PC-3 (cell line): ENCODE measurements at regions not wholly inside any gene's neighbourhood (a gene's known extent, or its start where the extent isn't known, plus 50 kb on each side); places are given as distances from the start of the nearest gene placed in this dataset.

Source experiments
- ATAC-seq: fragments of 200-7000 bp; cut with Tn5 transposase; 2 replicates; pipeline ENCODE4 v1.9.1; 2020; ENCODE audit warnings: mild to moderate bottlenecking, moderate library complexity
- BruUV-seq: library from RNA; stranded (reverse); fragments of 400-500 nt; replicated peaks from 2 replicates; lab custom pipeline; 2021; lab: Mats Ljungman, UMichigan
- CTCF ChIA-PET: fragments of 300-600 bp; sonication (Branson Sonifier 250); formaldehyde crosslinking; loops from one replicate; lab custom pipeline; 2022; ENCODE audit warnings: antibody characterized with exemption; lab: Charles Lee
- POLR2A ChIA-PET: fragments of 300-600 bp; sonication (Branson Sonifier 250); formaldehyde crosslinking; loops from one replicate; lab custom pipeline; 2022; ENCODE audit warnings: antibody characterized with exemption; ENCODE audit not compliant: unreplicated experiment; lab: Charles Lee
- DNase-seq: peaks from one replicate; pipeline ENCODE4 v3.0.0-alpha.2; 2015
- H2AFZ ChIP-seq: fragments of 300-600 bp; sonication (generic); 2 replicates; pipeline ENCODE4 v1.6.0; 2016; ENCODE audit warnings: antibody characterized with exemption, low read length
- H3F3A ChIP-seq: fragments of 300-600 bp; sonication (generic); one replicate; pipeline ENCODE4 v1.6.0; 2017; ENCODE audit warnings: antibody characterized with exemption, low read length, control low read depth, mild to moderate bottlenecking; ENCODE audit not compliant: unreplicated experiment
- H3K27ac ChIP-seq: fragments of 300-600 bp; sonication (generic); 2 replicates; pipeline ENCODE4 v1.5.1; 2016; ENCODE audit warnings: mild to moderate bottlenecking, low read length
- H3K27me3 ChIP-seq: fragments of 300-600 bp; sonication (generic); 2 replicates; pipeline ENCODE4 v1.6.1; 2016; ENCODE audit warnings: low read length, mixed read lengths
- H3K36me3 ChIP-seq: fragments of 300-600 bp; sonication (generic); 2 replicates; pipeline ENCODE4 v1.6.1; 2016; ENCODE audit warnings: low read depth, mixed run types, low read length, mixed read lengths
- H3K4me1 ChIP-seq: fragments of 300-600 bp; sonication (generic); 2 replicates; pipeline ENCODE4 v1.5.1; 2016; ENCODE audit warnings: low read length; ENCODE audit not compliant: insufficient read depth
- H3K4me2 ChIP-seq: fragments of 300-600 bp; sonication (generic); 2 replicates; pipeline ENCODE4 v1.6.0; 2016; ENCODE audit warnings: low read length
- H3K4me3 ChIP-seq: fragments of 300-600 bp; sonication (generic); 2 replicates; pipeline ENCODE4 v1.5.1; 2016; ENCODE audit warnings: mild to moderate bottlenecking, low read length, mixed read lengths
- H3K79me2 ChIP-seq: fragments of 300-600 bp; sonication (generic); 2 replicates; pipeline ENCODE4 v1.6.1; 2017; ENCODE audit warnings: low read length, mixed read lengths
- H3K9ac ChIP-seq: fragments of 300-600 bp; sonication (generic); 2 replicates; pipeline ENCODE4 v1.6.0; 2016; ENCODE audit warnings: mild to moderate bottlenecking, low read length
- H3K9me2 ChIP-seq: fragments of 300-600 bp; sonication (generic); replicated peaks from 2 replicates; pipeline ENCODE4 v1.6.1; 2016; ENCODE audit warnings: mixed run types, low read length, mixed read lengths
- H3K9me3 ChIP-seq: fragments of 300-600 bp; sonication (generic); 2 replicates; pipeline ENCODE4 v1.6.1; 2016; ENCODE audit warnings: low read length, mixed read lengths
- H4K20me1 ChIP-seq: fragments of 300-600 bp; sonication (generic); 2 replicates; pipeline ENCODE4 v1.6.1; 2016; ENCODE audit warnings: low read length, mixed read lengths
- CTCF ChIP-seq: fragments of 300-600 bp; sonication (generic); conservative IDR thresholded peaks from 2 replicates; pipeline ENCODE4 v1.5.1; 2017; ENCODE audit warnings: antibody characterized with exemption, low read depth, mild to moderate bottlenecking, low read length
- EZH2 ChIP-seq: fragments of 300-600 bp; sonication (generic); IDR thresholded peaks from one replicate; pipeline ENCODE4 v1.6.1; 2017; ENCODE audit warnings: antibody characterized with exemption, mild to moderate bottlenecking, low read length; ENCODE audit not compliant: unreplicated experiment
- EZH2phosphoT487 ChIP-seq: fragments of 300-600 bp; sonication (generic); IDR thresholded peaks from 2 replicates; pipeline ENCODE4 v1.6.1; 2018; ENCODE audit warnings: mild to moderate bottlenecking, antibody characterized with exemption, low read length, borderline replicate concordance
- intact Hi-C: fragments of 100-400 bp; cut with micrococcal nuclease; formaldehyde crosslinking; loops from 2 replicates; pipeline ENCODE4 v1.9.0; 2023

- POLR2A ChIA-PET: no interaction called here
- no TSS peak for BruUV-seq
- H4K20me1 ChIP-seq: no peaks in the 10 kb centered on the region
- no peak overlapping the region for H3K27ac ChIP-seq
- no peak for TF ChIP-seq EZH2phosphoT487
- TF ChIP-seq EZH2: no peak
- TF ChIP-seq CTCF: no peak
- H3K27me3 ChIP-seq: no peaks in the 10 kb centered on the region
- no peak overlapping the region for H3K4me2 ChIP-seq
- no peak for DNase-seq
- H3F3A ChIP-seq: no peaks in the 10 kb centered on the region
- no peaks in the 10 kb centered on the region for H3K9me2 ChIP-seq
- H3K4me1 ChIP-seq: peaks cover 28% of the 10 kb centered on the region
- H3K9me3 ChIP-seq: no peaks in the 10 kb centered on the region
- no peak overlapping the region for H3K9ac ChIP-seq
- no peaks in the 10 kb centered on the region for H3K79me2 ChIP-seq
- no peaks in the 10 kb centered on the region for H3K36me3 ChIP-seq
- no peak overlapping the region for H2AFZ ChIP-seq
- no peak overlapping the region for H3K4me3 ChIP-seq
- intact Hi-C loops: no loop called here
- CTCF ChIA-PET: no interaction called here
- no peak for ATAC-seq
Observed at GRCh38 chr2:52882974-52883373, 884.6 kb upstream of the CHAC2 start.

- Histone ChIP-seq H3K9ac (no peak overlapping the region; the same call in 1 of the 2 replicates), H3F3A (no peaks in the 10 kb centered on the region), H3K27me3 (no peaks in the 10 kb centered on the region), H3K4me3 (0 out of 2 replicates have a peak overlapping the region, but pooled peaks have one; percentile 7), H3K79me2 (no peaks in the 10 kb centered on the region), H3K9me3 (no peaks in the 10 kb centered on the region), H4K20me1 (no peaks in the 10 kb centered on the region), H3K36me3 (no peaks in the 10 kb centered on the region), H3K27ac (peak overlapping the region; percentile 72), H3K4me2 (peak overlapping the region; percentile 70), H2AFZ (0 out of 2 replicates have a peak overlapping the region, but pooled peaks have one; percentile 29), H3K9me2 (no peaks in the 10 kb centered on the region), H3K4me1 (peaks cover 38% of the 10 kb centered on the region)
- TF ChIP-seq EZH2phosphoT487 (no peak), EZH2 (no peak), CTCF (no peak)
- intact Hi-C loops: loop anchor here (1.0 to 2.0 kb wide), 2 partner anchors 25 to 53 kb away; no protein-coding TSS in a partner anchor
- POLR2A ChIA-PET: interaction anchor here (0.6 kb wide), 1 partner anchor 349 kb away, joined by 4 read pairs; no protein-coding TSS in a partner anchor
- DNase-seq: peak; percentile 93
- peak; percentile 96 for ATAC-seq
- CTCF ChIA-PET: interaction anchor here (0.6 kb wide), 1 partner anchor 38 kb away, joined by 3 read pairs; no protein-coding TSS in a partner anchor
- no TSS peak for BruUV-seq
Observed at GRCh38 chr2:52881606-52882005, 886.0 kb upstream of the CHAC2 start.

GRCh38 chr2:52880872-52881271 is 886.7 kb upstream of the CHAC2 start:
- ChIA-PET CTCF (no interaction called here), POLR2A (no interaction called here)
- TF ChIP-seq CTCF (no peak), EZH2 (no peak), EZH2phosphoT487 (no peak)
- Histone ChIP-seq H3K4me3 (no peak overlapping the region), H3K36me3 (no peaks in the 10 kb centered on the region), H3K27ac (no peak overlapping the region), H3K27me3 (no peaks in the 10 kb centered on the region), H4K20me1 (no peaks in the 10 kb centered on the region), H3K4me1 (peaks cover 45% of the 10 kb centered on the region), H2AFZ (no peak overlapping the region), H3K9me2 (no peaks in the 10 kb centered on the region), H3K9me3 (no peaks in the 10 kb centered on the region), H3K9ac (no peak overlapping the region), H3K4me2 (no peak overlapping the region), H3K79me2 (no peaks in the 10 kb centered on the region), H3F3A (no peaks in the 10 kb centered on the region)
- intact Hi-C loops: loop anchor here (1.0 to 2.0 kb wide), 2 partner anchors 24 to 53 kb away; no protein-coding TSS in a partner anchor
- no peak for ATAC-seq
- BruUV-seq: no TSS peak
- DNase-seq: no peak
